SK-N-SH (cell line): ENCODE measurements at regions not wholly inside any gene's neighbourhood (a gene's known extent, or its start where the extent isn't known, plus 50 kb on each side); places are given as distances from the start of the nearest gene placed in this dataset.

ENCODE experiments used
- CTCF ChIP-seq: fragments of 200-600 bp; sonication (generic); IDR thresholded peaks from 2 replicates; pipeline ENCODE4 v1.6.1; 2017; ENCODE audit warnings: antibody characterized with exemption, mild to moderate bottlenecking, moderate library complexity
- REST ChIP-seq: IDR thresholded peaks from 2 replicates; pipeline ENCODE4 v1.6.1; 2012; ENCODE audit warnings: mild to moderate bottlenecking, low read depth, low read length, moderate library complexity
- SMC3 ChIP-seq: IDR thresholded peaks from 2 replicates; pipeline ENCODE4 v1.6.1; 2012; ENCODE audit warnings: low read depth, low read length, improper control_type of control experiment

- TF ChIP-seq SMC3: no peak
- TF ChIP-seq CTCF: no peak
- no peak for TF ChIP-seq REST
Observed at GRCh38 chr5:167552356-167552755, 739.1 kb upstream of the WWC1 start.
